ENCODE measurements at regions not wholly inside any gene's neighbourhood (a gene's known extent, or its start where the extent isn't known, plus 50 kb on each side); places are given as distances from the start of the nearest gene placed in this dataset.

GRCh38 chr5:33258553-33258952 lies 182.2 kb upstream of the TARS1 start:
- DNase-seq = peak; percentile 36

- peak; percentile 42 for DNase-seq
These were observed 180.7 kb upstream of the TARS1 start for GRCh38 chr5:33260098-33260497.

GRCh38 chr5:33261305-33261704 lies 179.5 kb upstream of the TARS1 start:
- DNase-seq = peak; percentile 87

- no peak for DNase-seq
These were observed 179.0 kb upstream of the TARS1 start for GRCh38 chr5:33261747-33262146.

GRCh38 chr5:33267801-33268200 lies 173.0 kb upstream of the TARS1 start:
- DNase-seq = no peak

- DNase-seq = no peak
These were observed 172.4 kb upstream of the TARS1 start for GRCh38 chr5:33268374-33268773.

- no peak for DNase-seq
These were observed 170.1 kb upstream of the TARS1 start for GRCh38 chr5:33270671-33271070.

GRCh38 chr5:33271606-33272005 lies 169.2 kb upstream of the TARS1 start:
- DNase-seq = peak; percentile 50

GRCh38 chr5:33272288-33272687 lies 168.5 kb upstream of the TARS1 start:
- peak; percentile 98 for DNase-seq

GRCh38 chr5:33273985-33274384 lies 166.8 kb upstream of the TARS1 start:
- no peak for DNase-seq

GRCh38 chr5:33275391-33275790 lies 165.4 kb upstream of the TARS1 start:
- DNase-seq = no peak

GRCh38 chr5:33275921-33276627 lies 164.7 kb upstream of the TARS1 start:
- DNase-seq = peak; percentile 98

- no peak for DNase-seq
These were observed 164.2 kb upstream of the TARS1 start for GRCh38 chr5:33276628-33276950.

- DNase-seq = no peak
These were observed 163.6 kb upstream of the TARS1 start for GRCh38 chr5:33277061-33277650.

- peak; percentile 29 for DNase-seq
These were observed 159.3 kb upstream of the TARS1 start for GRCh38 chr5:33281431-33281843.

GRCh38 chr5:33282157-33282556 lies 158.6 kb upstream of the TARS1 start:
- DNase-seq = no peak

GRCh38 chr5:33282696-33283095 lies 158.1 kb upstream of the TARS1 start:
- DNase-seq = peak; percentile 59

- no peak for DNase-seq
These were observed 157.5 kb upstream of the TARS1 start for GRCh38 chr5:33283243-33283642.

- DNase-seq = no peak
These were observed 156.1 kb upstream of the TARS1 start for GRCh38 chr5:33284681-33285080.

GRCh38 chr5:33287242-33287641 lies 153.5 kb upstream of the TARS1 start:
- DNase-seq = no peak

- no peak for DNase-seq
These were observed 149.4 kb upstream of the TARS1 start for GRCh38 chr5:33291216-33292000.

GRCh38 chr5:33297760-33298216 lies 143.0 kb upstream of the TARS1 start:
- no peak for DNase-seq

GRCh38 chr5:33299621-33300208 lies 141.1 kb upstream of the TARS1 start:
- DNase-seq = peak; percentile 78
